GM18507 (cell line): ENCODE measurements at regions not wholly inside any gene's neighbourhood (a gene's known extent, or its start where the extent isn't known, plus 50 kb on each side); places are given as distances from the start of the nearest gene placed in this dataset.
"Not testable (repeated sequence)": the region's sequence is repeated elsewhere in the genome, so short reads cannot be mapped to it uniquely, and the experiment has no call there.

Experiments used
- DNase-seq: peaks from one replicate; pipeline ENCODE4 v3.0.0; 2011; ENCODE audit warnings: low read depth; ENCODE audit not compliant: insufficient read length; ENCODE audit errors: extremely low spot score
- FAIRE-seq: peaks from 2 replicates; lab custom pipeline; 2011; peaks lifted over from hg19 to GRCh38; lab: Jason Lieb, UNC

GRCh38 chr1:187952446-187952845 lies 1123.7 kb downstream of the PLA2G4A start:
- DNase-seq (no peak), FAIRE-seq (no peak)

DNA sequence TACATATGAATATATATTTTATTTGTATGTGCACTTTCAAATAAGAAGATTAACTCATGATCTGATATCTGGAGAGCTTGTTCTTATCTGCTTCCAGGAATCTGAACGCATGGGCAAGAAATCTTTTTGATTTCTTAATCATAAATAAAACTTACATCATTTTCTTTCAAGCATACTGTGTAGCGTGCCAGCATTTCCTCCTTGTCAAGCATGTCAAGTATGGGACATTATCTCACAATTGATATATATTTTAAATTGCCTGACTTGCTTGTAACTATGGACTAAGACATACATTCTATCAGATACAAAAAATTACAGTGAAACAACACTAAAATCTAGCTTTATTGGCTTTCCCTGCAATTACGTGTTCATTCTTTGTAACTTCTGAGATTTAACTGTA lies 1128.2 kb downstream of the PLA2G4A start:
- no peak for DNase-seq
- FAIRE-seq: no peak

GRCh38 chr1:187958207-187958606 lies 1129.5 kb downstream of the PLA2G4A start:
- FAIRE-seq: no peak
- no peak for DNase-seq

DNA sequence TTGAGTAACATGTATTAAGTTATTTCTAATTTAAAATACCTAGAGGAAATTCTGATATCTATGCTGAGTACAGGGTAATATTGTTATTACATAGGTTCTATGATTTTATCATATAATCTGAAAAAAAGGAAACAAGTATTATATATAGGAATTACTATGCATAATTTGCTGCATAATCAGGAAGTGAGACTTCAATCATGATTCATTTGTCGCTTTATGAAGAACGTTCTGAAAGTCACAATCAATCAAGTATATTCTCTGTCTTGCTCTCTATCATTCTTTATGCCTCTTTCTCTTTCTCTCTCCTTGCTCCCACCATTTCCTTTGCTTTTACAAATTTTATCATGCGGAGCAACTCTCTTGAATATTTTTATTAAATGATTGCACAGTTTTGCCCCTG lies 1130.3 kb downstream of the PLA2G4A start:
- no peak for FAIRE-seq
- DNase-seq: no peak

- DNase-seq (no peak), FAIRE-seq (no peak)
Measured at GRCh38 chr1:187960125-187960638, 1131.4 kb downstream of the PLA2G4A start.

DNA sequence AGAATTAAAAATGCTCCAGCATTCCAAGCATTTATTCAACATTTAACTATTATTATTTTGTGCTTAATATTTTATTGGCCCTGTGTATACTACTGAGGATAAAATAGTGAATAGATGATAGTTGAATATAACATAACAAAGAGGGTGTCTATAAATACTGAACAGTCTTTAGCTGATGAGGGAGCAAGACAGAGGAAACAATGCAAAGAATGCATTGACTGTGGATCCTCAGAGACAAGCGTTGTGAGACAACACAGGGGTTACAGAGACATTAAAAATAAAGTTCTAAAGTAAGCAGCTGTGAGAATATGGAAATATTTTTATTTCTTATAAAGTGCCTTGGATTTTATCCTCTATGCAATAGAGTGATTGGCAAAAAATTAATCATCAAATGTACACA lies 1133.1 kb downstream of the PLA2G4A start:
- no peak for FAIRE-seq
- DNase-seq: no peak

GRCh38 chr1:187971851-187972250 lies 1143.1 kb downstream of the PLA2G4A start:
- DNase-seq: no peak
- FAIRE-seq: no peak

- FAIRE-seq (no peak), DNase-seq (no peak)
Measured at GRCh38 chr1:187977298-187977697, 1148.5 kb downstream of the PLA2G4A start.

DNA sequence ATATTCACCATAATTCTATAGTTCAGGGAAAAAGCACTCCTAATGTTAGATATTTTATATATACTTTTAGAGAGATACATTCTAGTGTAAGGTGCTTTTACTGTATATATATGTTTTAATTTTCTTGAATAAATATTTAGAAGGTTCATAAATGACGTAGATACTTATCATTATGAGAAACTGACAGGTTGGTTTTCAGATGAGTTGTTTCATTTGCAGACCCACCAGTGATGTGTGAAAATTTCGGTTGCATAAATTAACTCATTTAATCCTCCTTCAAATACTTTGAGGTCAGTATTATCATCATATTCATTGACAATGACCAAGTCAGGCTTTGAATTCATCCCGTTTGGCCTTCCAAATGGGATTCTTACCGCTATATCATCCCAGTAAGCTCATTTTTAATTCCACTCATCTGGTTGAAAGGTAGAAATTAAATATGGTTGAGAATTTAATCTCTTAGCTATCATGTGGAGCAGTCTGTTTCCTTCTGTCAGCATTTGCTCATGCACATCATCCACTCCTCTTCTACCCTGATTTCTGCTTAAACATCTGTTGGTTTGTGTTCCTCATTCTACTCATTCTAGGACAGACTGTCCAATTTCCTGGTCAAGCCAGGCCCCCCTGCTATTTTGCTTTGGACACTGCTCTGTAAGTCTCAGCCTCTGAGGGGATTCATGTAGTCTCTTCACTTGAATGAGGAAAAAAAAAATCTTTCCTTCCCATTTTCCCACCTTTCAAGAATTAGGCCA lies 1156.6 kb downstream of the PLA2G4A start:
- DNase-seq (no peak), FAIRE-seq (peak; percentile 62)

- FAIRE-seq: peak; percentile 54
Measured at GRCh38 chr1:187985897-187986654, 1157.3 kb downstream of the PLA2G4A start.

DNA sequence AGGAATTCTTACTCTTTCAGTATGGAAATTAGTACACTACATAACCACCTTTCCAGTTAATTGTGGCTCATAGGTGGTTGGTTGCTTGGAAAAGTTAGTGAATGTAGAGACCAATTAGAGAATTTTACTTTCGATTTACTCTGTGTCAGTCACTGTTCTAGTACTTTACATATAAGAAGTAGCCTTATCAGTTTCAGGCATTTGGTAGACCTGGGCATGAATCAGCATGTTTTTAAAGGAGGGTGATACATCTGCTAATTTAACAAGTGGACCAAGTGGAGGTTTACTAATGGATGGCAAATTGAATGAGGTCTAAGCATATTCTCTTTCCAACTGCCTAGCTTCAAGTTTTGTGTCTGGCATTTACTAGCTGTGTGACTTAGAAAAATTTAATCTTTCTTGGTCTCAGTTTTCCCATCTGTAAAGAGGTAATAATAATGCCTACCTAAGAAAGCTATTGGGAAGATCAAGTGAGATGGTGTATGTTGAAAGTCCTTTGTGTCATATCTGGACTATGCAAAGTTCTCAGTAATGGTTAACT lies 1158.6 kb downstream of the PLA2G4A start:
- no peak for DNase-seq
- FAIRE-seq: no peak

More at GRCh38 chr1:187985897-187986654, 1157.3 kb downstream of the PLA2G4A start:
- no peak for DNase-seq

DNA sequence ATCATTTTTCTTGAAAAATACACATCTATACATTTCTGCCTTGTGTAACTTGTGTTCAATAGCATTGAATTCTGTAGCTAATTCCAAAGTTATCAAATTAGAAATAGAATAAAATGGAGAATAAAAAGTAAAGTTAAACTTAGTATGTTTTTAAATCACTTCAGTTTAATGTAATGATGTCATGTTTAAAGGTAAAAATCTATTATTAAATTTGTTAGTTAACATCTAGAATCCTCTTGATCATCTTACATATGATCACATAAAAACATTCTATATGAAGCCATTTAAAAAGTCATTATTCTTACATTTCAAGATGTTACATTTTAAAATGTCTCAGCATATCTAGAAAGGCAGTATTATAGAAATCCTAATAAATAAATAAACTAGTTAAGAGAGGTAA lies 1163.2 kb downstream of the PLA2G4A start:
- DNase-seq: no peak
- no peak for FAIRE-seq

- no peak for FAIRE-seq
Measured at GRCh38 chr1:187996780-187997179, 1168.0 kb downstream of the PLA2G4A start.

DNA sequence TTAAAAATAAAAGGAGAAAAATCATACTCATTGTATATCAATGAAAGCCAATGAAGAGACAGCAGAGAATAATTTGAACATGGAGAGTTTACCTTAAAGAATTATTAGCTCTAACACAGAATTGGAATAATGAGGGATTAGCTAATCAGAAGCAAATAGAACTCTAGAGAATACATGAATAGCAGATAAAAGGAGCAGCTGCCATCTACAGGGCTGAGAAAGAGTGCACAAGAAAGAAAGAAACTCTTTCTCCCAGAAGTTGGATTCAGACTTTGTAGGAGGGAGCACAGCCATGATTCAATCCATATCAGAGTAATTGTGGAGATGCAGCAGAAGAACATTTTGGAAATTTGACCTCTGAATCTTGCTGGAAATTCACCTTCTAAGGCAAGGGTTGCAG lies 1171.2 kb downstream of the PLA2G4A start:
- DNase-seq: no peak
- no peak for FAIRE-seq

More at GRCh38 chr1:187996780-187997179, 1168.0 kb downstream of the PLA2G4A start:
- no peak for DNase-seq

GRCh38 chr1:188003687-188004086 lies 1174.9 kb downstream of the PLA2G4A start:
- FAIRE-seq, DNase-seq: not testable (repeated sequence)

DNA sequence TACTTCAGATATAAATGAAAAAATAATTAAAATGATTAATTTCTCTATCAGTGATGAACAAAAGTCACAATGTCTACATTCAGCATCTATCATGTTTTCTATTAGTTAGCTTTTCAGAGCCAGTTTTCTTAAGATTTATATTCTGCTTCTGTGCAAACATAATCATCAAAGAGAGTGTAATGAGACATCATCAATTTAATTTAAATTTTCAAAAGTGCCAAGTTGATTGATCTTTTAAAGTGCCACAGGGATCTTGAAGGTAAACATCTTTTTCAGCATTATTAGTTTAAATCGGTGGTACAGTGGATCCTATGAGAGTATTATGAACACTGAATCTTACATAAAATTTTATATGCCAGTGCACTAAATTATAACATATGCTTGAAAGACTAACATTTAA lies 1176.1 kb downstream of the PLA2G4A start:
- DNase-seq (no peak), FAIRE-seq (no peak)

- FAIRE-seq: no peak
- no peak for DNase-seq
Measured at GRCh38 chr1:188006354-188006753, 1177.6 kb downstream of the PLA2G4A start.

GRCh38 chr1:188013222-188013849 lies 1184.6 kb downstream of the PLA2G4A start:
- FAIRE-seq, DNase-seq: not testable (repeated sequence)

- FAIRE-seq (no peak), DNase-seq (no peak)
Measured at GRCh38 chr1:188017921-188018320, 1189.2 kb downstream of the PLA2G4A start.

DNA sequence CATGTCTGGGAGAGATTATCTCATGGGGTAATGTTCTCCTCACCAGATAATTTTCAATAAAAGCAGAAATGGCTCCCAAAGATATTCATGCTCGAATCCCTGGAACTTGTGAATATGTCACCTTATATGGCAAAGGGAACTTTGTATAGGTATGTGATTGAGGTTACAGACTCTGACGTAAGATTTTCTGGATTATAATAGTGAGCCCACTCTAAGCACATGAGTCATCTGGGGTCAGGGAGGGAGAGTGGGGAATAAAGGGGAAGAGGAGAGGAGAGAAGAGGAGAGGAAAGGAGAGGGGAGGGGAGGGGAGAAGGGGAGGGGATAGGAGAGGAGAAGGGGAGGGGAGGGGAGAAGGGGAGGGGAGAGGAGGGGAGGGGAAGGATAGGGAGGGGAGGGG lies 1193.9 kb downstream of the PLA2G4A start:
- DNase-seq (no peak), FAIRE-seq (no peak)
